ENCODE measurements at regions not wholly inside any gene's neighbourhood (a gene's known extent, or its start where the extent isn't known, plus 50 kb on each side); places are given as distances from the start of the nearest gene placed in this dataset.

GRCh38 chr1:195617106-195617505 is 991.1 kb downstream of the KCNT2 start:
- TF ChIP-seq CTCF (IDR thresholded peaks at IDR 0.05 in 4 of 5, conservative IDR thresholded peaks at IDR 0.05 in 1 of 5) (no peak), POLR2A (IDR thresholded peaks at IDR 0.05) (no peak)
